GM23338 (cell line): ENCODE measurements at regions not wholly inside any gene's neighbourhood (a gene's known extent, or its start where the extent isn't known, plus 50 kb on each side); places are given as distances from the start of the nearest gene placed in this dataset.
A peak's percentile ranks its signal among the peaks of the same experiment; 100 is the strongest.

Experiments used
- ATAC-seq: fragments of 200-7000 bp; cut with Tn5 transposase; 3 replicates; pipeline ENCODE4 v1.9.1; 2020
- DNase-seq: peaks from one replicate; pipeline ENCODE4 v3.0.0-alpha.2; 2015; ENCODE audit warnings: low spot score
- H2AFZ ChIP-seq: fragments of 200-600 bp; sonication (generic); 2 replicates; pipeline ENCODE4 v1.8.0; 2016; ENCODE audit warnings: antibody characterized with exemption, mild to moderate bottlenecking, moderate library complexity
- H3F3A ChIP-seq: fragments of 200-600 bp; sonication (generic); replicated peaks from 2 replicates; pipeline ENCODE4 v1.8.0; 2017; ENCODE audit warnings: antibody characterized with exemption, mixed run types, low read depth
- H3K27ac ChIP-seq: fragments of 200-600 bp; sonication (generic); 2 replicates; pipeline ENCODE4 v1.6.1; 2016; ENCODE audit warnings: low read depth
- H3K27me3 ChIP-seq: fragments of 200-600 bp; sonication (generic); 2 replicates; pipeline ENCODE4 v1.8.0; 2016; ENCODE audit warnings: mild to moderate bottlenecking, mixed run types, moderate library complexity; ENCODE audit not compliant: insufficient read depth
- H3K36me3 ChIP-seq: fragments of 200-600 bp; sonication (generic); 2 replicates; pipeline ENCODE4 v1.8.0; 2016; ENCODE audit warnings: mild to moderate bottlenecking; ENCODE audit not compliant: insufficient read depth
- H3K4me1 ChIP-seq: fragments of 200-600 bp; sonication (generic); 2 replicates; pipeline ENCODE4 v1.8.0; 2016; ENCODE audit warnings: mild to moderate bottlenecking, moderate library complexity; ENCODE audit not compliant: insufficient read depth
- H3K4me2 ChIP-seq: fragments of 200-600 bp; sonication (generic); 2 replicates; pipeline ENCODE4 v1.7.1; 2017; ENCODE audit warnings: mixed run types
- H3K4me3 ChIP-seq: fragments of 200-600 bp; sonication (generic); 2 replicates; pipeline ENCODE4 v1.6.1; 2016; ENCODE audit warnings: mixed run types
- H3K79me2 ChIP-seq: fragments of 200-600 bp; sonication (generic); replicated peaks from 2 replicates; pipeline ENCODE4 v1.8.0; 2017; ENCODE audit warnings: mild to moderate bottlenecking; ENCODE audit not compliant: insufficient read depth
- H3K9me2 ChIP-seq: fragments of 200-600 bp; sonication (generic); 2 replicates; pipeline ENCODE4 v1.8.0; 2017; ENCODE audit not compliant: insufficient read depth
- H4K20me1 ChIP-seq: fragments of 200-600 bp; sonication (generic); replicated peaks from 2 replicates; pipeline ENCODE4 v1.8.0; 2017; ENCODE audit warnings: mild to moderate bottlenecking; ENCODE audit not compliant: insufficient read depth
- H3K27ac Mint-ChIP-seq: 2 replicates; pipeline ENCODE4 v1.8.0; 2020; ENCODE audit warnings: inconsistent platforms, mild to moderate bottlenecking, moderate library complexity, mixed read lengths
- H3K27me3 Mint-ChIP-seq: 3 replicates; pipeline ENCODE4 v1.8.0; 2022; ENCODE audit warnings: low read depth, mild to moderate bottlenecking, moderate library complexity, mixed read lengths, inconsistent platforms; ENCODE audit not compliant: insufficient read depth, poor library complexity
- H3K36me3 Mint-ChIP-seq: 3 replicates; pipeline ENCODE4 v1.8.0; 2021; ENCODE audit warnings: low read depth, mild to moderate bottlenecking, inconsistent platforms, moderate library complexity, mixed read lengths
- H3K4me1 Mint-ChIP-seq: 3 replicates; pipeline ENCODE4 v1.8.0; 2020; ENCODE audit warnings: mild to moderate bottlenecking, inconsistent platforms, mixed read lengths
- H3K4me3 Mint-ChIP-seq: 3 replicates; pipeline ENCODE4 v1.8.0; 2021; ENCODE audit warnings: moderate library complexity, mild to moderate bottlenecking, inconsistent platforms, mixed read lengths
- H3K9me3 Mint-ChIP-seq: 3 replicates; pipeline ENCODE4 v1.8.0; 2020; ENCODE audit warnings: moderate library complexity, mild to moderate bottlenecking, inconsistent platforms, mixed read lengths
- CREB1 ChIP-seq: fragments of 250-450 bp; sonication (Bioruptor Pico); IDR thresholded peaks from 2 replicates; pipeline ENCODE4 v1.5.0; 2020; ENCODE audit warnings: low read depth, mild to moderate bottlenecking, moderate library complexity
- EZH2 ChIP-seq: fragments of 200-600 bp; sonication (generic); IDR thresholded peaks from one replicate; pipeline ENCODE4 v1.8.0; 2017; ENCODE audit warnings: antibody characterized with exemption, mild to moderate bottlenecking, low read depth; ENCODE audit not compliant: unreplicated experiment
- EZH2phosphoT487 ChIP-seq: fragments of 200-600 bp; sonication (generic); IDR thresholded peaks from one replicate; pipeline ENCODE4 v1.8.1; 2018; ENCODE audit warnings: antibody characterized with exemption; ENCODE audit not compliant: unreplicated experiment
- JUNB ChIP-seq: IDR thresholded peaks from one replicate; pipeline ENCODE4 v1.6.1; 2016; ENCODE audit warnings: antibody characterized with exemption; ENCODE audit not compliant: unreplicated experiment
- NANOG ChIP-seq: IDR thresholded peaks from 2 replicates; pipeline ENCODE4 v1.6.1; 2016; ENCODE audit warnings: antibody characterized with exemption, borderline replicate concordance
- POLR2AphosphoS5 ChIP-seq: IDR thresholded peaks from 2 replicates; pipeline ENCODE4 v1.6.1; 2016; ENCODE audit warnings: antibody characterized with exemption, low read depth
- ZNF114 ChIP-seq: fragments of 250-450 bp; sonication (Bioruptor Pico); IDR thresholded peaks from 2 replicates; pipeline ENCODE4 v1.5.0; 2020; ENCODE audit warnings: mild to moderate bottlenecking, moderate library complexity
- TF ChIP-seq, protein P1 (sequence below): IDR thresholded peaks from 2 replicates; pipeline ENCODE4 v1.6.1; 2016; ENCODE audit warnings: antibody characterized with exemption
- TF ChIP-seq, protein P2 (sequence below), 2 experiments: fragments of 200-600 bp in 1 of 2; sonication (generic) in 1 of 2; conservative IDR thresholded peaks; 2 replicates each; pipeline versions ENCODE4 v1.5.1 to v1.6.1; 2016 to 2017; ENCODE audit warnings: antibody characterized with exemption in 2 of 2, low read depth in 2 of 2, mild to moderate bottlenecking in 2 of 2, moderate library complexity in 1 of 2
- TF ChIP-seq, protein P3 (sequence below): fragments of 250-450 bp; sonication (Bioruptor Pico); IDR thresholded peaks from 2 replicates; pipeline ENCODE4 v1.5.0; 2020; ENCODE audit warnings: mild to moderate bottlenecking, moderate library complexity
- TF ChIP-seq, protein P4 (sequence below): IDR thresholded peaks from one replicate; pipeline ENCODE4 v1.6.1; 2018; ENCODE audit warnings: antibody characterized with exemption; ENCODE audit not compliant: unreplicated experiment

DNA sequence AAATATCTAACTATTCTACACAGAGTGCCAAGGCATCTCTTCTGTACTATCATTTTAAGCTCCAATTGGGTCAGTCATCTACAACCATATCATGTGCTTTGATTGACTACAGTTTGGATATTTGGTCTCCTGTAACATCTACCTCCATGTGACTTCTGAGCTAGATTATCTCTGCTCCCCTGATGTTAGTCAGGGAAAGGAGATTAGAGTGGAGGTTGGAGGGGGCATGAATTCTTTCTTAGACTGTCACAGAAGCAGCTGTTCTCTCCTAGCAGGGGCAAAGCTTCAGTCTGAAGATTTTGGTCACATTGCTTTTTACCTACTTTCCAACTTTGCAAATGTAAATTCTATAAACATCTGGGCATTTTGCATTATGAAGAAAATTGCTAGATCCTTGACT, 62.6 kb upstream of the C4orf54 start (continued):
- TF ChIP-seq, protein P1, sequence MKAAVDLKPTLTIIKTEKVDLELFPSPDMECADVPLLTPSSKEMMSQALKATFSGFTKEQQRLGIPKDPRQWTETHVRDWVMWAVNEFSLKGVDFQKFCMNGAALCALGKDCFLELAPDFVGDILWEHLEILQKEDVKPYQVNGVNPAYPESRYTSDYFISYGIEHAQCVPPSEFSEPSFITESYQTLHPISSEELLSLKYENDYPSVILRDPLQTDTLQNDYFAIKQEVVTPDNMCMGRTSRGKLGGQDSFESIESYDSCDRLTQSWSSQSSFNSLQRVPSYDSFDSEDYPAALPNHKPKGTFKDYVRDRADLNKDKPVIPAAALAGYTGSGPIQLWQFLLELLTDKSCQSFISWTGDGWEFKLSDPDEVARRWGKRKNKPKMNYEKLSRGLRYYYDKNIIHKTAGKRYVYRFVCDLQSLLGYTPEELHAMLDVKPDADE, result no peak
- no peak for TF ChIP-seq CREB1 (CRISPR knock-in tag)
- no peak for TF ChIP-seq POLR2AphosphoS5
- TF ChIP-seq EZH2phosphoT487, result no peak
- no peak for TF ChIP-seq EZH2
- TF ChIP-seq NANOG, result no peak

DNA sequence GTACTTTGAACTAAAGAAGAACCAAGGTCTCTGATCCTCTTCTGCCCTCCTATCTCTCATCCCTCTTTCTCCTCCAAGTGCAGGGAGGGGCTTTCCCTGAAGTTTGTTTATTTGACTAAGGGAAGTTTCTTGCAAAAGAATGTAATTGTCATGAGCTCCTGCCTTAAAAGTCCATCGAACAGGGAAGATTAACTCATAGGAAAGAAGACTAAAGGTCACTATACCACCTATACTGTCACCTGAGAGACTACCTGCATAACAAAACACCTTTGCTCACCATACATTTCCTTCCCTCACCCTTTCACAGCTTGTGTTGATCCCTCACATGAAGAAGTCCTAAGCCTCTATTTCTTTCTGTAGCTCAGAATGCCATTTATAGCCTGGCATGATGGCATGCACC, 59.4 kb upstream of the C4orf54 start:
- Mint-ChIP-seq H3K27ac (no peak overlapping the region), H3K9me3 (no peaks in the 10 kb centered on the region), H3K36me3 (no peaks in the 10 kb centered on the region), H3K4me1 (peaks cover 10% of the 10 kb centered on the region), H3K27me3 (no peaks in the 10 kb centered on the region), H3K4me3 (no peak overlapping the region)
- H2AFZ ChIP-seq, result peak overlapping the region; percentile 11; the same call in 1 of the 2 replicates
- H4K20me1 ChIP-seq, result no peaks in the 10 kb centered on the region
- ATAC-seq (no peak), DNase-seq (no peak)
- no peak overlapping the region for H3K4me2 ChIP-seq
- H3K27ac ChIP-seq, result no peak overlapping the region
- 0 out of 2 replicates have a peak, but pooled peaks cover 8% of the 10 kb centered on the region for H3K9me2 ChIP-seq
- H3K4me3 ChIP-seq, result no peak overlapping the region
- no peaks in the 10 kb centered on the region for H3K79me2 ChIP-seq
- H3K36me3 ChIP-seq, result no peaks in the 10 kb centered on the region
- H3F3A ChIP-seq, result no peaks in the 10 kb centered on the region
- H3K4me1 ChIP-seq, result peaks cover 2% of the 10 kb centered on the region
- no peaks in the 10 kb centered on the region for H3K27me3 ChIP-seq
- TF ChIP-seq, protein P1, result no peak
- TF ChIP-seq EZH2phosphoT487, result no peak
- no peak for TF ChIP-seq CREB1 (CRISPR knock-in tag)
- TF ChIP-seq ZNF114, result no peak
- TF ChIP-seq, protein P2, sequence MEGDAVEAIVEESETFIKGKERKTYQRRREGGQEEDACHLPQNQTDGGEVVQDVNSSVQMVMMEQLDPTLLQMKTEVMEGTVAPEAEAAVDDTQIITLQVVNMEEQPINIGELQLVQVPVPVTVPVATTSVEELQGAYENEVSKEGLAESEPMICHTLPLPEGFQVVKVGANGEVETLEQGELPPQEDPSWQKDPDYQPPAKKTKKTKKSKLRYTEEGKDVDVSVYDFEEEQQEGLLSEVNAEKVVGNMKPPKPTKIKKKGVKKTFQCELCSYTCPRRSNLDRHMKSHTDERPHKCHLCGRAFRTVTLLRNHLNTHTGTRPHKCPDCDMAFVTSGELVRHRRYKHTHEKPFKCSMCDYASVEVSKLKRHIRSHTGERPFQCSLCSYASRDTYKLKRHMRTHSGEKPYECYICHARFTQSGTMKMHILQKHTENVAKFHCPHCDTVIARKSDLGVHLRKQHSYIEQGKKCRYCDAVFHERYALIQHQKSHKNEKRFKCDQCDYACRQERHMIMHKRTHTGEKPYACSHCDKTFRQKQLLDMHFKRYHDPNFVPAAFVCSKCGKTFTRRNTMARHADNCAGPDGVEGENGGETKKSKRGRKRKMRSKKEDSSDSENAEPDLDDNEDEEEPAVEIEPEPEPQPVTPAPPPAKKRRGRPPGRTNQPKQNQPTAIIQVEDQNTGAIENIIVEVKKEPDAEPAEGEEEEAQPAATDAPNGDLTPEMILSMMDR (conservative IDR thresholded peaks at IDR 0.05; ENCODE audit: low read depth in 2 of 2), result no peak
- TF ChIP-seq, protein P3, sequence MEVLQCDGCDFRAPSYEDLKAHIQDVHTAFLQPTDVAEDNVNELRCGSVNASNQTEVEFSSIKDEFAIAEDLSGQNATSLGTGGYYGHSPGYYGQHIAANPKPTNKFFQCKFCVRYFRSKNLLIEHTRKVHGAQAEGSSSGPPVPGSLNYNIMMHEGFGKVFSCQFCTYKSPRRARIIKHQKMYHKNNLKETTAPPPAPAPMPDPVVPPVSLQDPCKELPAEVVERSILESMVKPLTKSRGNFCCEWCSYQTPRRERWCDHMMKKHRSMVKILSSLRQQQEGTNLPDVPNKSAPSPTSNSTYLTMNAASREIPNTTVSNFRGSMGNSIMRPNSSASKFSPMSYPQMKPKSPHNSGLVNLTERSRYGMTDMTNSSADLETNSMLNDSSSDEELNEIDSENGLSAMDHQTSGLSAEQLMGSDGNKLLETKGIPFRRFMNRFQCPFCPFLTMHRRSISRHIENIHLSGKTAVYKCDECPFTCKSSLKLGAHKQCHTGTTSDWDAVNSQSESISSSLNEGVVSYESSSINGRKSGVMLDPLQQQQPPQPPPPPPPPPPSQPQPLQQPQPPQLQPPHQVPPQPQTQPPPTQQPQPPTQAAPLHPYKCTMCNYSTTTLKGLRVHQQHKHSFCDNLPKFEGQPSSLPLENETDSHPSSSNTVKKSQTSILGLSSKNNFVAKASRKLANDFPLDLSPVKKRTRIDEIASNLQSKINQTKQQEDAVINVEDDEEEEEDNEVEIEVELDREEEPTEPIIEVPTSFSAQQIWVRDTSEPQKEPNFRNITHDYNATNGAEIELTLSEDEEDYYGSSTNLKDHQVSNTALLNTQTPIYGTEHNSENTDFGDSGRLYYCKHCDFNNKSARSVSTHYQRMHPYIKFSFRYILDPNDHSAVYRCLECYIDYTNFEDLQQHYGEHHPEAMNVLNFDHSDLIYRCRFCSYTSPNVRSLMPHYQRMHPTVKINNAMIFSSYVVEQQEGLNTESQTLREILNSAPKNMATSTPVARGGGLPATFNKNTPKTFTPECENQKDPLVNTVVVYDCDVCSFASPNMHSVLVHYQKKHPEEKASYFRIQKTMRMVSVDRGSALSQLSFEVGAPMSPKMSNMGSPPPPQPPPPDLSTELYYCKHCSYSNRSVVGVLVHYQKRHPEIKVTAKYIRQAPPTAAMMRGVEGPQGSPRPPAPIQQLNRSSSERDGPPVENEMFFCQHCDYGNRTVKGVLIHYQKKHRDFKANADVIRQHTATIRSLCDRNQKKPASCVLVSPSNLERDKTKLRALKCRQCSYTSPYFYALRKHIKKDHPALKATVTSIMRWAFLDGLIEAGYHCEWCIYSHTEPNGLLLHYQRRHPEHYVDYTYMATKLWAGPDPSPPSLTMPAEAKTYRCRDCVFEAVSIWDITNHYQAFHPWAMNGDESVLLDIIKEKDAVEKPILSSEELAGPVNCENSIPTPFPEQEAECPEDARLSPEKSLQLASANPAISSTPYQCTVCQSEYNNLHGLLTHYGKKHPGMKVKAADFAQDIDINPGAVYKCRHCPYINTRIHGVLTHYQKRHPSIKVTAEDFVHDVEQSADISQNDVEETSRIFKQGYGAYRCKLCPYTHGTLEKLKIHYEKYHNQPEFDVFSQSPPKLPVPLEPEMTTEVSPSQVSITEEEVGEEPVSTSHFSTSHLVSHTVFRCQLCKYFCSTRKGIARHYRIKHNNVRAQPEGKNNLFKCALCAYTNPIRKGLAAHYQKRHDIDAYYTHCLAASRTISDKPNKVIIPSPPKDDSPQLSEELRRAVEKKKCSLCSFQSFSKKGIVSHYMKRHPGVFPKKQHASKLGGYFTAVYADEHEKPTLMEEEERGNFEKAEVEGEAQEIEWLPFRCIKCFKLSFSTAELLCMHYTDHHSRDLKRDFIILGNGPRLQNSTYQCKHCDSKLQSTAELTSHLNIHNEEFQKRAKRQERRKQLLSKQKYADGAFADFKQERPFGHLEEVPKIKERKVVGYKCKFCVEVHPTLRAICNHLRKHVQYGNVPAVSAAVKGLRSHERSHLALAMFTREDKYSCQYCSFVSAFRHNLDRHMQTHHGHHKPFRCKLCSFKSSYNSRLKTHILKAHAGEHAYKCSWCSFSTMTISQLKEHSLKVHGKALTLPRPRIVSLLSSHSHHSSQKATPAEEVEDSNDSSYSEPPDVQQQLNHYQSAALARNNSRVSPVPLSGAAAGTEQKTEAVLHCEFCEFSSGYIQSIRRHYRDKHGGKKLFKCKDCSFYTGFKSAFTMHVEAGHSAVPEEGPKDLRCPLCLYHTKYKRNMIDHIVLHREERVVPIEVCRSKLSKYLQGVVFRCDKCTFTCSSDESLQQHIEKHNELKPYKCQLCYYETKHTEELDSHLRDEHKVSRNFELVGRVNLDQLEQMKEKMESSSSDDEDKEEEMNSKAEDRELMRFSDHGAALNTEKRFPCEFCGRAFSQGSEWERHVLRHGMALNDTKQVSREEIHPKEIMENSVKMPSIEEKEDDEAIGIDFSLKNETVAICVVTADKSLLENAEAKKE, result no peak
- no peak for TF ChIP-seq JUNB
- TF ChIP-seq POLR2AphosphoS5, result no peak
- no peak for TF ChIP-seq NANOG
- TF ChIP-seq, protein P4, sequence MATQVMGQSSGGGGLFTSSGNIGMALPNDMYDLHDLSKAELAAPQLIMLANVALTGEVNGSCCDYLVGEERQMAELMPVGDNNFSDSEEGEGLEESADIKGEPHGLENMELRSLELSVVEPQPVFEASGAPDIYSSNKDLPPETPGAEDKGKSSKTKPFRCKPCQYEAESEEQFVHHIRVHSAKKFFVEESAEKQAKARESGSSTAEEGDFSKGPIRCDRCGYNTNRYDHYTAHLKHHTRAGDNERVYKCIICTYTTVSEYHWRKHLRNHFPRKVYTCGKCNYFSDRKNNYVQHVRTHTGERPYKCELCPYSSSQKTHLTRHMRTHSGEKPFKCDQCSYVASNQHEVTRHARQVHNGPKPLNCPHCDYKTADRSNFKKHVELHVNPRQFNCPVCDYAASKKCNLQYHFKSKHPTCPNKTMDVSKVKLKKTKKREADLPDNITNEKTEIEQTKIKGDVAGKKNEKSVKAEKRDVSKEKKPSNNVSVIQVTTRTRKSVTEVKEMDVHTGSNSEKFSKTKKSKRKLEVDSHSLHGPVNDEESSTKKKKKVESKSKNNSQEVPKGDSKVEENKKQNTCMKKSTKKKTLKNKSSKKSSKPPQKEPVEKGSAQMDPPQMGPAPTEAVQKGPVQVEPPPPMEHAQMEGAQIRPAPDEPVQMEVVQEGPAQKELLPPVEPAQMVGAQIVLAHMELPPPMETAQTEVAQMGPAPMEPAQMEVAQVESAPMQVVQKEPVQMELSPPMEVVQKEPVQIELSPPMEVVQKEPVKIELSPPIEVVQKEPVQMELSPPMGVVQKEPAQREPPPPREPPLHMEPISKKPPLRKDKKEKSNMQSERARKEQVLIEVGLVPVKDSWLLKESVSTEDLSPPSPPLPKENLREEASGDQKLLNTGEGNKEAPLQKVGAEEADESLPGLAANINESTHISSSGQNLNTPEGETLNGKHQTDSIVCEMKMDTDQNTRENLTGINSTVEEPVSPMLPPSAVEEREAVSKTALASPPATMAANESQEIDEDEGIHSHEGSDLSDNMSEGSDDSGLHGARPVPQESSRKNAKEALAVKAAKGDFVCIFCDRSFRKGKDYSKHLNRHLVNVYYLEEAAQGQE, result no peak
